HT-29 (cell line): ENCODE measurements at regions not wholly inside any gene's neighbourhood (a gene's known extent, or its start where the extent isn't known, plus 50 kb on each side); places are given as distances from the start of the nearest gene placed in this dataset.

ENCODE experiments used
- DNase-seq: peaks from one replicate; pipeline ENCODE4 v3.0.0-alpha.2; 2015; ENCODE audit warnings: low spot score

- DNase-seq: no peak
Observed at GRCh38 chr3:66133050-66133757, 87.6 kb upstream of the SLC25A26 start.

GRCh38 chr3:66128623-66129022 lies 89.9 kb upstream of the MAGI1 start:
- DNase-seq: no peak

GRCh38 chr3:66121318-66121717 lies 82.6 kb upstream of the MAGI1 start:
- DNase-seq: no peak

GRCh38 chr3:66115858-66116654 lies 77.3 kb upstream of the MAGI1 start:
- peak; percentile 54 for DNase-seq

GRCh38 chr3:66113542-66113941 lies 74.8 kb upstream of the MAGI1 start:
- DNase-seq: no peak

DNA sequence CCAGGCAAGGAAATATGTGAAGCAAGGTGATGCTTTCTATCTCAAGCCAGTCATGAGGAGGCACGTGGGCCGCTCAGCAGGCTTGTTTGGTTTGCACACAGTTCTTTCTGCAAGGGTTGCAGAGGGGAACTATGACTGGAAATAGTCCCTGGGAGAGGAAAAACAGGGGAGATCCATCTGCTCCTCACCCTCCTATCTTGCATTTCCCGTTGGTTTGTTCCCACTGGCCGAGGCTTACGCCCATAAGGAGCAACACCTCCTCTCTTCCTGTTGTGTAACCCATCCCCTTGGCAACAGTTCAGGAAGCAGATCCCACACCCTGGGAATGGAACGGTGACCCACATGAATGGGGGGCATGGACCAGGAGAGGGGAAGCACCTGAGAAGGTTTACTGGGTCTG lies 72.1 kb upstream of the MAGI1 start:
- peak; percentile 9 for DNase-seq

GRCh38 chr3:66107855-66108254 lies 69.1 kb upstream of the MAGI1 start:
- no peak for DNase-seq

DNA sequence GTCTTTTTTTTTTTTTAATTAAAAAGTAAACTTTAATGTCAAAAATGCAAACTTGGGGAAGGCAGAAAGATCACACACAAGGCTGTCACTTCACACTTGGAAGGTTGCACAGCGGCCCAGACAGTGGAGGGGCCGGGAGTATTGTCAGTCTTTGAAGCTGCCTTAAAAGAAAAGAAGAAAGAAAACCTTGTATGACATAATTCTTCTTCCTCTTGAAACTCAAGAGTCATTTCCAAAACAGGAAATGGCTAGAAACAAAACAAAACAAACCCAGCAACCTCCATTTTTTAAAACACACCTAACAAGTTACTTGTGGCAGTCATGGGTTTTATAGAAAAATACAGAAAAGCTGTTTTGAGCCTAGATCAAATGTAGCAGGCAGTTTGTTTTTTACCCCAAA lies 68.1 kb upstream of the MAGI1 start:
- no peak for DNase-seq

GRCh38 chr3:66104535-66104934 lies 65.8 kb upstream of the MAGI1 start:
- DNase-seq: no peak

- DNase-seq: no peak
Observed at GRCh38 chr3:66103729-66104128, 65.0 kb upstream of the MAGI1 start.

- DNase-seq: no peak
Observed at GRCh38 chr3:66101901-66102300, 63.2 kb upstream of the MAGI1 start.

- DNase-seq: no peak
Observed at GRCh38 chr3:66099541-66100065, 60.9 kb upstream of the MAGI1 start.

DNA sequence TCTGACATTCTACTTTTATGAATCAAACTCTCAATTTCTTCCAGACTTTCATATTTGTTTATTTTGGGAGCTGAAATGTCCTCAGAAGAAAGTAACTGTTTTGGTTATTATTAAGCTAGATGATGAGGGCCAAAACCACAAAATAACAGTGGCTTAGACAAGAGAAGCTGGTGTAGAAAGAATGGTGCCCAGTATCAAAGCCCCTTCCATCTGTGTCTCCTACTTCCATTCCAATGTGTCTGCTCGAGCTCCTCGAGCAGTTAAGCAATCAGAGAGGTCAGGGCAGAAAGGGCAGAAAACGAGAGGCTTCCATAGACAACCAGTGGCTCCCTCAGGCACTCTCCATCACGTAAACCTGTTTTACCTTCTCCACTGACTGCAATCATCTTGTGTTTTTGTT lies 59.7 kb upstream of the MAGI1 start:
- DNase-seq: no peak

GRCh38 chr3:66097647-66098046 lies 58.9 kb upstream of the MAGI1 start:
- no peak for DNase-seq

DNA sequence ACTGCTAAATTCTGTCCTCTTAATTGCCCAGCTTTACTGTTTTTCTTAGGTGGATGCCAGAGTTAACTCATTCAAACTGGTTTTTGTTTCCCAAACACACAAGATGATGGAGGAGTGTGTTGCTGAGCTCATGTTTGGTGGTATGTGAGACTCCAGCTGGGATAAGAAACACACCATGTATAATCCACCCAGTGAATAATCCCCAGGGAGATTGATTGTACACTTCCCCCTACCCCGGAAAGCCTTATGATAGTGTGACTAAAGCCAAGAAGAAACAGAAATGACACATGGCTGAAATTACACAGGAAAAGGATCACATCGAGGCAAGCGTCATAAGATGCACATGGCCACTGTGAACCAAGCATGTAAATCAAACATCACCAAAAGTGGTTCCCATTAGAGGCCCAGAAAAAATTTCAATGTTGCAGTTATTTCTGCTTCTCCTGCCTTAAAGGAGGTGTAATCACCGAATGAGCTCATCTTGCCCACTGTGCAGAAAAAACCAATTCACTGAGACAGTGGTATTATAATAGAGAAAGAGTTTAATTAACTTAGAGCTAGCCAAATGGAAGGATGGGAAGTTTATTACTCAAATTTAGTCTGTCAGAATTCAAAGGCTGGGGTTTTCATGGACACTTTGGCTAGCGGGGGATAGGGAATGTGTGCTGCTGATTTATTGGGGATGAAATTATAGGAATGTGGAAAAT lies 56.7 kb upstream of the MAGI1 start:
- no peak for DNase-seq

GRCh38 chr3:66093981-66094380 lies 55.3 kb upstream of the MAGI1 start:
- DNase-seq: no peak

- DNase-seq: no peak
Observed at GRCh38 chr3:66092175-66092995, 53.7 kb upstream of the MAGI1 start.
